H1 (cell line): ENCODE measurements at regions not wholly inside any gene's neighbourhood (a gene's known extent, or its start where the extent isn't known, plus 50 kb on each side); places are given as distances from the start of the nearest gene placed in this dataset.

Source experiments
- CTCF ChIA-PET: fragments of 300-600 bp; sonication (Branson Sonifier 250); formaldehyde crosslinking; loops from one replicate; lab custom pipeline; 2021; ENCODE audit not compliant: partially characterized antibody; lab: Charles Lee
- POLR2A ChIA-PET: fragments of 300-600 bp; sonication (Branson Sonifier 250); formaldehyde crosslinking; loops from one replicate; lab custom pipeline; 2021; ENCODE audit warnings: inconsistent platforms; ENCODE audit not compliant: partially characterized antibody; lab: Charles Lee
- DNase-seq, 2 experiments: peaks; one replicate each; pipeline versions ENCODE4 v3.0.0 to v3.0.0-alpha.2; 2010 to 2022; ENCODE audit warnings: low spot score in 2 of 2, low read depth in 1 of 2, mixed read lengths in 1 of 2
- FAIRE-seq: peaks from 2 replicates; lab custom pipeline; 2011; peaks lifted over from hg19 to GRCh38; lab: Jason Lieb, UNC
- H2AFZ ChIP-seq: 2 replicates; pipeline ENCODE4 v1.8.1; 2012; ENCODE audit warnings: low read length, inconsistent platforms
- H2AK5ac ChIP-seq: 2 replicates; pipeline ENCODE4 v1.6.1; 2013; ENCODE audit warnings: low read depth, low read length
- H2BK120ac ChIP-seq: replicated peaks from 2 replicates; pipeline ENCODE3; 2013; ENCODE audit warnings: low read depth, low read length, inconsistent platforms
- H2BK12ac ChIP-seq: 2 replicates; pipeline ENCODE4 v1.6.1; 2013; ENCODE audit warnings: low read depth, low read length
- H2BK15ac ChIP-seq: 2 replicates; pipeline ENCODE4 v1.6.1; 2013; ENCODE audit warnings: low read length
- H2BK20ac ChIP-seq: 2 replicates; pipeline ENCODE4 v1.6.1; 2013; ENCODE audit warnings: low read length
- H2BK5ac ChIP-seq: 2 replicates; pipeline ENCODE4 v1.6.1; 2013; ENCODE audit warnings: low read depth, low read length
- H3K14ac ChIP-seq: 2 replicates; pipeline ENCODE4 v1.6.1; 2013; ENCODE audit warnings: inconsistent platforms; ENCODE audit not compliant: insufficient read length
- H3K18ac ChIP-seq: 2 replicates; pipeline ENCODE4 v1.6.1; 2013; ENCODE audit warnings: low read length; ENCODE audit errors: extremely low read depth
- H3K23ac ChIP-seq: 2 replicates; pipeline ENCODE4 v1.6.1; 2013; ENCODE audit warnings: inconsistent platforms; ENCODE audit not compliant: insufficient read length
- H3K23me2 ChIP-seq: 2 replicates; pipeline ENCODE4 v1.6.1; 2013; ENCODE audit warnings: low read depth, low read length
- H3K27ac ChIP-seq: 2 replicates; pipeline ENCODE4 v1.6.1; 2011; ENCODE audit warnings: low read depth, low read length, inconsistent platforms
- H3K27me3 ChIP-seq, 4 experiments: replicated peaks in 1 of 4; 1 replicate in 1 of 4; 2 replicates in 3 of 4; pipeline versions ENCODE4 v1.6.1 to v1.8.1; 2011 to 2013; ENCODE audit warnings: low read length in 3 of 4, mild to moderate bottlenecking in 3 of 4, inconsistent platforms in 2 of 4, mixed read lengths in 2 of 4, moderate library complexity in 1 of 4; ENCODE audit not compliant: control insufficient read depth in 3 of 4, insufficient read depth in 3 of 4; ENCODE audit errors: extremely low read depth in 1 of 4
- H3K36me3 ChIP-seq, 4 experiments: 2 replicates each; pipeline versions ENCODE4 v1.6.1 to v1.8.1; 2011 to 2013; ENCODE audit warnings: mild to moderate bottlenecking in 4 of 4, low read length in 3 of 4, moderate library complexity in 2 of 4, control low read depth in 1 of 4, inconsistent platforms in 1 of 4; ENCODE audit not compliant: insufficient read depth in 4 of 4, control insufficient read depth in 2 of 4
- H3K4ac ChIP-seq: replicated peaks from 2 replicates; pipeline ENCODE3; 2013; ENCODE audit warnings: low read length, low read depth, mixed read lengths, inconsistent platforms; ENCODE audit not compliant: insufficient read length
- H3K4me1 ChIP-seq, 4 experiments: replicated peaks in 1 of 4; 1 replicate in 1 of 4; 2 replicates in 3 of 4; pipeline versions ENCODE4 v1.6.1 to v1.8.1; 2011 to 2013; ENCODE audit warnings: low read length in 3 of 4, inconsistent platforms in 2 of 4, mixed read lengths in 1 of 4; ENCODE audit not compliant: insufficient read depth in 4 of 4, control insufficient read depth in 3 of 4
- H3K4me2 ChIP-seq, 2 experiments: 2 replicates each; pipeline versions ENCODE4 v1.6.1 to v1.8.1; 2011 to 2013; ENCODE audit warnings: low read depth in 2 of 2, low read length in 2 of 2, control low read depth in 1 of 2, inconsistent platforms in 1 of 2, mild to moderate bottlenecking in 1 of 2; ENCODE audit not compliant: insufficient read depth in 1 of 2
- H3K4me3 ChIP-seq, 4 experiments: fragments of 200-600, 300-600 bp in 1 of 4; sonication (generic), shearing (Covaris generic), sonication (Bioruptor Twin) in 1 of 4; 2 replicates each; pipeline versions ENCODE4 v1.5.1 to v1.8.1; 2011 to 2016; ENCODE audit warnings: low read length in 4 of 4, low read depth in 3 of 4, control low read depth in 2 of 4, inconsistent platforms in 2 of 4, mild to moderate bottlenecking in 2 of 4, mixed read lengths in 1 of 4, moderate library complexity in 1 of 4; ENCODE audit not compliant: insufficient read depth in 2 of 4; ENCODE audit errors: extremely low read depth in 1 of 4
- H3K56ac ChIP-seq: replicated peaks from 2 replicates; pipeline ENCODE3; 2013; ENCODE audit warnings: low read depth, mild to moderate bottlenecking, mixed read lengths, low read length, inconsistent platforms; ENCODE audit not compliant: insufficient read length
- H3K79me1 ChIP-seq: 2 replicates; pipeline ENCODE4 v1.6.1; 2013; ENCODE audit warnings: low read depth, low read length, control low read depth
- H3K79me2 ChIP-seq, 2 experiments: 2 replicates each; pipeline versions ENCODE4 v1.6.1 to v1.8.1; 2012 to 2013; ENCODE audit warnings: low read length in 2 of 2, mild to moderate bottlenecking in 2 of 2, inconsistent platforms in 1 of 2; ENCODE audit not compliant: insufficient read depth in 2 of 2, control insufficient read depth in 1 of 2
- H3K9ac ChIP-seq, 4 experiments: replicated peaks in 1 of 4; 1 replicate in 1 of 4; 2 replicates in 3 of 4; pipeline versions ENCODE4 v1.6.1 to v1.8.1; 2011 to 2013; ENCODE audit warnings: low read depth in 3 of 4, low read length in 3 of 4, control low read depth in 2 of 4, mild to moderate bottlenecking in 2 of 4, moderate library complexity in 2 of 4, inconsistent platforms in 1 of 4; ENCODE audit errors: extremely low read depth in 1 of 4
- H3K9me3 ChIP-seq, 2 experiments: 2 replicates each; pipeline versions ENCODE4 v1.6.1 to v1.8.1; 2012 to 2013; ENCODE audit warnings: mild to moderate bottlenecking in 2 of 2, moderate library complexity in 2 of 2, control low read depth in 1 of 2, inconsistent platforms in 1 of 2, low read depth in 1 of 2, low read length in 1 of 2, mixed read lengths in 1 of 2; ENCODE audit not compliant: insufficient read depth in 2 of 2
- H4K20me1 ChIP-seq, 2 experiments: replicated peaks in 1 of 2; 2 replicates each; pipeline versions ENCODE3 to v1.8.1; 2011 to 2013; ENCODE audit warnings: inconsistent platforms in 2 of 2, low read length in 2 of 2, mild to moderate bottlenecking in 1 of 2; ENCODE audit not compliant: insufficient read depth in 2 of 2, control insufficient read depth in 1 of 2
- H4K5ac ChIP-seq: 2 replicates; pipeline ENCODE4 v1.6.1; 2013; ENCODE audit warnings: low read length, low read depth, mixed read lengths, inconsistent platforms; ENCODE audit not compliant: insufficient read length
- H4K8ac ChIP-seq: 2 replicates; pipeline ENCODE4 v1.8.0; 2013; ENCODE audit warnings: mild to moderate bottlenecking, moderate library complexity, low read length, inconsistent platforms; ENCODE audit not compliant: insufficient read depth; ENCODE audit errors: extremely low read depth
- H4K91ac ChIP-seq: replicated peaks from 2 replicates; pipeline ENCODE3; 2013; ENCODE audit warnings: low read length, mixed read lengths, inconsistent platforms; ENCODE audit not compliant: insufficient read length
- RXRA ChIP-seq: IDR thresholded peaks from 2 replicates; pipeline ENCODE4 v1.6.1; 2011; ENCODE audit warnings: low read depth, mild to moderate bottlenecking, low read length, moderate library complexity; ENCODE audit not compliant: insufficient read depth
- WGBS, 2 experiments: shearing (Covaris generic) in 1 of 2; methylation state at CpG; one replicate each; pipeline versions ENCODE4 v1.1.6 to v1.1.7; 2013 to 2015; ENCODE audit warnings: low lambda C conversion rate in 2 of 2, mixed read lengths in 2 of 2, inconsistent platforms in 1 of 2, low coverage in 1 of 2, missing lambda C conversion rate in 1 of 2; ENCODE audit not compliant: insufficient replicate concordance in 2 of 2, insufficient coverage in 1 of 2, insufficient read length in 1 of 2; ENCODE audit errors: extremely low coverage in 1 of 2, missing lambda C conversion rate in 1 of 2; 5-methylcytosine and 5-hydroxymethylcytosine counted together

DNA sequence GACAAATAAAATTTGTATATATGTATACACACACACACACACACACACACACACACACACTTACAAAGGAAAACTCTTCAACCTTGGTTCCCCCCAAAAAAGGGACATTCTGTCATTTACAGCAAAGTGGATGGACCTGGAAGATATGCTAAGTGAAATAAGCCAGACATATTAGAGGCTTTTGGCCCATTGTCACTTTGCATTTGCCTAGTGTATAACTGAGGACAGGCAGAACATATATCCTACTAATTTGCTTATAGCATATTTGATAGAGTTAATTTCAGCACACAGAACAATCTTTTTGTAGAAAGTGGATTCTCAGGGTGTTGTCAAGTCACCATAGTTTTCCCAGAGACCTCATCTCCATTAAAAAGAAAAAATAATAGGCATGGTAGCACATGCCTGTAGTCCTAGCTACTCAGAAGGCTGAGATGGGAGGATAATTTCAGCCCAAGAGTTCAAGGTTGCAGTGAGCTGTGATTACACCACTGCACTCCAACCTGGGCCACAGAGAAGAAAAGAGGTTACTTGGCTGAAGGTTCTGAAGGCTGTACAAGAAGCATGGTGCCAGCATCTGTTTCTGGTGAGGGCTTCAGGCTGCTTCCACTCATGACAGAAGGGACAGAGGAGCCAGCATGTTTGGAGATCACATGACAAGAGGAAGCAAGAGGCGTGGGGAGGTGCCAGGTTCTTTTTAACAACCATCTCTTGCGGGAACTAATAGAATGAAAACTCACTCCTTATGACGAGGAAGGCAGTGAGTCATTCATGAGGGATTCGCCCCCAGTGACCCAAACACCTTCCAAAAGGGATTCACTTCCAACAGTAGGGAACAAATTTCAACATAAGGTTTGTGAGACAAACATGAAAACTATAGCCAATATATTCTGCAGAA is 135.6 kb downstream of the TMEM168 start:
- no peaks in the 10 kb centered on the region for H3K27me3 ChIP-seq
- H3K27ac ChIP-seq = no peak overlapping the region
- H2BK12ac ChIP-seq = peak overlapping the region; percentile 50; the same call in 1 of the 2 replicates
- H2BK120ac ChIP-seq = no peak overlapping the region
- no peak overlapping the region for H2BK15ac ChIP-seq
- no peaks in the 10 kb centered on the region for H3K9me3 ChIP-seq
- H4K91ac ChIP-seq = no peak overlapping the region
- H3K23ac ChIP-seq = no peak overlapping the region
- H3K18ac ChIP-seq = no peak overlapping the region
- no peak overlapping the region for H3K4me2 ChIP-seq
- H2AFZ ChIP-seq = peak overlapping the region; percentile 31; the same call in 1 of the 2 replicates
- no peaks in the 10 kb centered on the region for H4K20me1 ChIP-seq
- H3K14ac ChIP-seq = no peak overlapping the region
- no peak overlapping the region for H3K56ac ChIP-seq
- no peak for FAIRE-seq
- H3K79me1 ChIP-seq = no peaks in the 10 kb centered on the region
- no peaks in the 10 kb centered on the region for H3K36me3 ChIP-seq
- no peak overlapping the region for H4K5ac ChIP-seq
- no peak overlapping the region for H2AK5ac ChIP-seq
- CTCF ChIA-PET = no interaction called here
- POLR2A ChIA-PET = no interaction called here
- no peaks in the 10 kb centered on the region for H3K79me2 ChIP-seq
- H2BK20ac ChIP-seq = no peak overlapping the region
- no peaks in the 10 kb centered on the region for H3K4me1 ChIP-seq
- no peaks in the 10 kb centered on the region for H3K23me2 ChIP-seq
- DNase-seq = no peak
- TF ChIP-seq RXRA = no peak
- H2BK5ac ChIP-seq = no peak overlapping the region
- WGBS, 2 experiments = 72% methylated on average over 4 of the region's 4 CpGs; no CpG with 5 or more reads in 1 of the 2 experiments
- H3K4me3 ChIP-seq = no peak overlapping the region
- no peak overlapping the region for H4K8ac ChIP-seq
- H3K4ac ChIP-seq = no peak overlapping the region
- no peak overlapping the region for H3K9ac ChIP-seq
